Glomerular endothelial cell (primary cell): ENCODE measurements at regions not wholly inside any gene's neighbourhood (a gene's known extent, or its start where the extent isn't known, plus 50 kb on each side); places are given as distances from the start of the nearest gene placed in this dataset.

Experiments
- DNase-seq: peaks from one replicate; pipeline ENCODE4 v3.0.0-alpha.2; 2011; ENCODE audit warnings: low read depth, low spot score; ENCODE audit errors: extremely low read depth

- no peak for DNase-seq
Observed at GRCh38 chr3:159632851-159633250, 355.8 kb upstream of the IL12A start.

- no peak for DNase-seq
Observed at GRCh38 chr3:159634483-159634882, 354.2 kb upstream of the IL12A start.

GRCh38 chr3:159635047-159635641 is 353.5 kb upstream of the IL12A start:
- DNase-seq = no peak

GRCh38 chr3:159637883-159638542 is 350.6 kb upstream of the IL12A start:
- no peak for DNase-seq

GRCh38 chr3:159640225-159640624 is 348.4 kb upstream of the IL12A start:
- DNase-seq = no peak

GRCh38 chr3:159643406-159643805 is 345.2 kb upstream of the IL12A start:
- no peak for DNase-seq

GRCh38 chr3:159645874-159646273 is 342.8 kb upstream of the IL12A start:
- no peak for DNase-seq

- no peak for DNase-seq
Observed at GRCh38 chr3:159649951-159650350, 338.7 kb upstream of the IL12A start.

GRCh38 chr3:159650726-159651125 is 337.9 kb upstream of the IL12A start:
- no peak for DNase-seq

- no peak for DNase-seq
Observed at GRCh38 chr3:159652452-159652851, 336.2 kb upstream of the IL12A start.

- DNase-seq = no peak
Observed at GRCh38 chr3:159654183-159655134, 334.2 kb upstream of the IL12A start.

GRCh38 chr3:159655202-159655601 is 333.4 kb upstream of the IL12A start:
- DNase-seq = no peak

- DNase-seq = no peak
Observed at GRCh38 chr3:159657176-159657575, 331.5 kb upstream of the IL12A start.

GRCh38 chr3:159657629-159658028 is 331.0 kb upstream of the IL12A start:
- no peak for DNase-seq

- DNase-seq = no peak
Observed at GRCh38 chr3:159660326-159660725, 328.3 kb upstream of the IL12A start.

- no peak for DNase-seq
Observed at GRCh38 chr3:159660901-159661300, 327.7 kb upstream of the IL12A start.

GRCh38 chr3:159662549-159662948 is 326.1 kb upstream of the IL12A start:
- DNase-seq = no peak

GRCh38 chr3:159664006-159664405 is 324.6 kb upstream of the IL12A start:
- DNase-seq = no peak

GRCh38 chr3:159664653-159665052 is 324.0 kb upstream of the IL12A start:
- no peak for DNase-seq

- no peak for DNase-seq
Observed at GRCh38 chr3:159667261-159667660, 321.4 kb upstream of the IL12A start.

GRCh38 chr3:159668461-159668860 is 320.2 kb upstream of the IL12A start:
- DNase-seq = no peak
